GM19395 (cell line): ENCODE measurements at regions not wholly inside any gene's neighbourhood (a gene's known extent, or its start where the extent isn't known, plus 50 kb on each side); places are given as distances from the start of the nearest gene placed in this dataset.

Source experiments
- ATAC-seq: cut with Tn5 transposase; IDR thresholded peaks from one replicate; pipeline ENCODE4 v1.9.1; 2021; ENCODE audit warnings: mild to moderate bottlenecking, moderate library complexity; ENCODE audit not compliant: unreplicated experiment

DNA sequence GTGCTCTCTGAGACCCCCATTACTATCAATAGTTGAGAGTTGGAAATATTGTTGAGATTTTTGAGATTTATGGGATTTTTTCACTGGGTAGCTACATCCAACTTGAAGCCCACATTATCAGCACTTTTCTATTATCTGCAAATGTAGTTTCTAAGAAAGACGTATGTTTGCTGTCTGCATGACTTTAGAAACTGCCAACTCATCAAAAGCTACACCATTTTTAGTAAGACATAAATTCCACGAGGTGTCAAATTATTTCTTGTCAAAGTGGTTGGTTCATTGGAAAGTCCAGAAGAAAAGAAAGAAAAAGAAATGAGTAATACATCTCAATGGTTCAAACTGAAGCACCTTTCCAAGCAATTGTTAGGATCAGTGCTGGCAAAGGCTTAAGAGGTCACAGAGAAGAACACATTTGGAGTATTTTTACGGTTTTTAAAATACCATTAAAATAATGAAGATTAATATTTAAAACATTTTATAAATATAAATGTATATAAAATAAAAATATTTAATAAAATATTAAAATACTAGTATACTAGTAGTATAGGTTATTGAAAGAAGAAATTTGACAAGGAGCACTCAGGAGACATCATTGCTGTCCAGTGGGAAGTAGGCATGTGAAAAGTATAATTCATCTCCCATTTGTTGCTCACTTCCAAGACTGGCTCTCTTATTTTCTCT, 463.5 kb downstream of the TAFA4 start:
- no peak for ATAC-seq

DNA sequence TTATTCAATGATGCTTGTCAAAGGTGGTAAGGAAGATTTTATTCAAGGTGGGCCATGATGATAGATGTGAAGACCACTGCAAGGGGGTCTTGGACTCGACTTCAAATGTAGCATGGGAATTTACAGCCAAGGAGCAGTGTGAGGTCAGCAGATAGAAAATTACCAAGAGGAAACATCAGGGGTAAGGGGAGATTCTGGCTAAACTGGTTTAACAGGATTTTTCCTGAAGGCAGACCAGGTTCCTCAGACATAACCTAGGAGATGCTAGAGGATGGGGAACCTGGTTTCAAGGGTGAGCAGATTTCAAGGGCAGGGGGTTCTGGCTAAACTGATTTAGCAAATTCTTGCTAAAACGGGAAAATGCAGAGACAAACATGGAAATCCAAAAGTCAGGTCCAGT, 464.9 kb downstream of the TAFA4 start:
- ATAC-seq = no peak

DNA sequence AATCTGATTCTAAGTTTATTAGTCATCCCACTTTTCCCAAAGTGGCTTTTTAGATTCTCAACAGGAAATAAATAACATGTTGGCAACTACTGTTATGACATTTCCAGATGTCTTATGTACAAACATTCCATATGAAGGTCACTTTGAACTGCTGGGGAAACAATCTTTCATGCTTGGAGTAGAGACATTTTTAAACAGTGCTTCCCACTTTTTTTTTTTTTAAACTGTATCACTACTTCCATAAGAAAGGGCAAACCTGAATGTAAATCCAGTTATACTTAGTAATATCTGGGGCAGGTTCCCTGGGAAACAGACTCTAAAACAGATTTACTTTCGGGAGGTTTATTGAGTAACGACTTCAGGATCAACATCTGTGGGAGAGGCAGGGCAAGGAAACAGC, 473.8 kb downstream of the TAFA4 start:
- ATAC-seq = no peak

DNA sequence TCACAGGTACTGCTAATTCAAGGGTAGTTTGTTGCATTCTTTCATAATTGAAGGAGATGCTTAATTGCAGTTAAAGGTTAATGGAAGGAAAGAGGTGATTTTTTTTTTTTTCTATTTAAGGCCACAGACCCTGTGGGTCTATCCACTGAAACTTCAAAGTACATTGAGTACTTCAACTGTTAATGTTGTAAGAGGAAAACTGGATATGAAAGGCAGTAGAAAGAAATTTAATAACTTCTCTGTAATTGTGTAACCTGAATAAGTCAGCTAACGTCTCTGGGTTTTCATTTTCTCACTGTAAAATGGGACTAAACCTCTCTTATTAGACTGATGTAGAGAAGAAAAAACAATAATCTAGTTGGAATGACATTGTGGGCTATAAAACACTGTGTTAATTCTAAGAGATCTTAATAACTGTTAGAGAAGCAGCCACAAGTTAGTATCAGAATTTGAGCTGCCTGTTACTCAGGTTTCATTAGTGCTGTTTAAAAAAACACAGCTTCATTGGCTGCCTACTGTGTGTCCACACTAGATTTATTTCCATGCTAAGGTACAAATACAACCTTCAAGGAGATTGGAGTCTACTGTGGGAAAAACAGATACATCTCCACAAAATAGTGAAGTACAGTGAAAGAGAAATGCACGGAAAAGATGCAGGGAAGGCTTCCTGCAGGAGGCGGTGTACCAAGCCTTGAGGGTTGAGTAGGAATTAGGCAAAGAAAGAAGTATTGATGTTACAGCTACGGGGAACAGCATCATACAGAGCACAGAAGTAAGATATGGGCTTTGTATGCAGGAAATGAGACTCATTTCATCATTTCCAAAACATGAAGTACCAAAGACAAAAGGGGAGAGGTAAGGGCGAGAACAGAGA, 483.6 kb downstream of the TAFA4 start:
- no peak for ATAC-seq

DNA sequence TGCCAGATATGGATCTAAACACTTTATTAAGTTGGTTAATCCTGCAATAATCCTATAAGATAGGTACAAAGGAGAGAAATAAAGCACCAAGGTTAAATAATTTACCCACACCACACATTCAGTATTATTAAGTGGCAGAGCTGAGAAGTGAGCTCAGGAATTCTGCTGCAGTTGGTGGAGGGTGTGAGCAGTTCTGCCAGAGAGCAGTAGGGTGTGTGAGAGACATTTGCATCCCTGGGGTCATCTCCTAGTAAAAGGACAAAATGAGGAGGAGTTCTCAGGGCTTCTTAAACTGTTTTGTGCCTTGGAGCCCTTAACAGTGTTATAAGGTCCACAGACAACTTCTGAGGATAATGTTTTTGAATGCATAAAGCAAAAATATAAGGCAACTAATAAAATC, 484.5 kb downstream of the TAFA4 start:
- ATAC-seq = no peak

DNA sequence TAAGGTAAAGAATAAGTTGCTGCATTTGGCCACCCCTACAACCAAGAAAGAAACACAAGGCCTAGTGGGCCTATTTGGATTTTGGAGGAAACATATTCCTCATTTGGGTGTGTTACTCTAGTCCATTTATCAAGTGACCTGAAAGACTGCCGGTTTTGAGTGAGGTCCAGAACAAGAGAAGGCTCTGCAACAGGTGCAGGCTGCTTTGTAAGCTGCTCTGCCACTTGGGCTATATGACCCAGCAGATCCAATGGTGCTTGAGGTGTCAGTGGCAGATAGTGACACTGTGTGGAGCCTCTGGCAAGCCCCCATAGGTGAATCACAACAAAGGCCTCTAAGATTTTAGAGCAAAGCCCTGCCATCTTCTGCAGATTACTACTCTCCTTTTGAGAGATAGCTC, 491.3 kb downstream of the TAFA4 start:
- ATAC-seq = no peak

DNA sequence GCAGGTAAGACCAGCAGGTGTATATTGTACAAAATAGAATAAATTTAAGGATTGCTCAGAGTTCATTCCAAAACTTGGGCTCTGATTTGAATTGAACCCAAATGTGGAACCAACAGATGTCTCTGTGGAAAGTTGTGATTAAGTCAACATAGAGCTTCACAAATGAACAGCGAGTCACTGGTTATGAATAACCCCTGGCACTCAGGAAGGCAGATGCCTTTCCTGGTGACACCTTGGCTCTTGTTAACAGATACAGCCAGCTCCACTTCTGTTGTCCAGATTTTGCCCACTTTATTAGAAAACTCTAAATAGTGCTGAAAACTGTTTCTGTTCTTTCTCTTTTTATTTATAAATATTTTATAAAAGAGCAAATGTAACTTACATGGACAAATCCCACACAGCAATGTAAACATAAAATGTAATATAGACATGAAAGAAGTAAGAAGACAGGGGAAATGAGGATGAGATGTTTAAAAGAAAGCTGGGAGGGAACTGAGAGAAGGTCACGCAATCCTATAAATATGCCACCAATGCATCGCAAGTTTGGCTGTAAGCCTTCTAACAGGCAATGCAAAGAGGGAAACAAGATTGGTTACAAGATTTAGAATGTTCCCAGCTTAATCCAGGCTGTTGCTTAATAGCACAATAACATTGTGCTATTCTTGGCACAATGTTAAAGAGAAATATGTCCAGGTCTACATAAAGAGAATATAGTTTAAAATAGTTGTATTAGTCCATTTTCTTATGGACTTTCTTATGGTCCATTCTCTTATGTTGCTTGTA, 495.5 kb downstream of the TAFA4 start:
- ATAC-seq = no peak

DNA sequence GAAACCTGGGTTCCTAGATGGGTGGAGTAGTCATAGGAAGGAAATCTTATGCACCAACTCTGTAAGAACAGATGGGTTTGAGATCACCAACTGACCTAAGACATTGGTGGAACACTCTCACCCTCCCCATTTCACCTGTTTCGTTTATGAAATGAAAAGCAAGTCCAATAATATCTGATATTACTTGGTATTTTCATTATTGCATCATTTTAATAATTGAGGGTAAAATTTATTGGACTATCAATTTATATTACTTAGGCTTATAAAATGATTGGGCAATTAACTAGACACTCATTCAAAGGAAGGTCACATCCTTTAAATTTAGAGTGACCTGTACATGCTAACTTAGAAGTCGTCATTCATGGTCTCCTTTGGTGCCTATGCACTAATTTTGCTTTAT, 503.9 kb downstream of the TAFA4 start:
- ATAC-seq = no peak

DNA sequence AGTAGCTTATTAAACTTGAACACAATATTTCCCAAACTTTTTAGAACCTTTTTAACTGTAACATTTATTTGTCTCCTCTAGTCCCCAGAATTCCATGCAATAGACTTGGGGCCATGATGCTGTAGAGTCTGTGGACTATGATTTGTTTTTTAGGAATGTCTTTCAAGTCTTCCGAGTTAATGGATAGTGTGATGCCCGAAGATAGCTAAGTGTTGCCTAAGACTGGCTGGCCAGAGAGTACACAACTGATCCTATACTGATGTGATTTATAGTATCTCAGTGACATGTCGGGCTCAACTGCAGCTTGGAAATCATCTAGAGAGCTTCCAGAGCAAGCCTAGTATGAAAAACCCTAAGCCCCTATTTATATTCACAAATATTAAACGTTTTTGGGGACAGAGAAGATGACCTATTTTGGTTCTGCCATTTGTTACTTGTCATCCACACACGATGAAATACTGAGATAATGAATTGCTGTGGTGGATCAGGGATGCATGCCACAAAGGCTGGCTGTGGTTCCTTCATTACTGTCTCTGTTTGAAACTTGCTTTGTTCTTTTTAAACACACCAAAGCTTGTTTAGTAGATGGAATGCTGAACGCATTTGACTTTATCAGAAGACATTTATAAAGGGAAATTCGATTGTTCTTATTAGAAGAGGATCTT, 507.4 kb downstream of the TAFA4 start:
- ATAC-seq = no peak

DNA sequence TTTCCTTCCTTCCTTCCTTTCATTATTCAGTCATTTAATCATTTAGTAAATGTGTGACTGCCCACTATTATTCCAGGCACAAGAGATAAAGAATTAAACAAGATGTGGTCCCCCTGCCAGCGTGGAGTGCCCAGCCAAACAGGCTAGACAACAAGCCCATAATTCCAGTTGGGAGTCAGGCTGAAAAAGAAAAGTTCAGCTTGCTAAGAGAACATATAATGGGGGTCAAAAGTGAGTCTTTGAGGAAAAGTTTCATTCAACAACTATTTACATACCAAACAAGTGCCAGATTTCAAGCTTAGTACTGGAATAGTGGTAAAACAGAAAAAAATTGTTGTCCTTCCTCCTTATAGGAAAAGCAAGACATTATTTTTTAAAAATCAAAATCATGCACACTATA, 523.7 kb downstream of the TAFA4 start:
- ATAC-seq = no peak

DNA sequence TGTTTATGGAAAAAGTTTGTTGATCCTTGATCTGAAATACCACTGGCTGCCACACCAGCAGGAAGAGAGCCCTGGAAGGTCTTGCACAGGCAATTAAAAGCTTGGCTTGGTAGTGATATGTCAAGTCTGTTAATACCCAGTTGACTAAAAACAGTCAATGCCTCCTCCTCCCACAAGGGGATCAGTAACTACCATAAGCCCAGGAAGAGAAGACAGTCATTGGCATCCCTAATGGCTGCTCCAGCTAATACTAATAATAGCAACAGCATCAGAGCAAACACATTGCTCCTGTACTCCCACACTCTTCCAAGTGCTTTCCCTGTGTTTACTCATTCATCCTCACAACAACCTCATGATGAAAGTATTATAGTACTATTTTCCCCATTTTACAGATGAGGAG, 528.6 kb downstream of the TAFA4 start:
- ATAC-seq = no peak

DNA sequence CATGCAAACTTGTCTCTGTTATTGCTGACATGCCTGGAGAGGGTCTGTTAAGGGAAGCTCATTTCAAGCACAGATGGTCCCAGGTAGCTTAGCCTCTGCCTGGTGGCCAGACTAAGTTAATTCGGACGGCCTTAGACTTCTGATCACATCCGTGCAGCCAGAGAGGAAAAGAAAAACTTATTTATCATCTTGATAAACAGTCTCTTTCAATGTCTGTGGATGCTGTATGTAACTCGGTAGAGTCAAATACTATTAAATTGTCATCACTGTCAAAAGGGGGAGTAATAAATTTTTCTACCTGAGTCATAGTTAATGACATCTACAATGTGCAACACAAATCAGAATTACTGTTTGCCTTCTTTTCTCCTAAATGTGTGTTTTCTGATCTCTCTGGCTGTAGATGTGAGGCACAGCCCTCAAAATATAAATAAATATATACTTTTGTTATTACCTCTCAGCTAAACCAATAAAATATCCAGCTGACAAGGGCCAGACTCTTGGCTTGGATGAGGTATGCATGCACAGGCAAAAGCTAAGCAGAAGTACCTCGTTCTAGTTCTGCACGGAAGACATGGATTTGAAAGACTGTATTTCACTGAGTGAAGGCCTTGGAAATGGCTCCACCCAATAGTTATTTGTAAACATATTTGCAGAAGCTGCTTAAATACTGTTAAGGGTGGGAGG, 530.0 kb downstream of the TAFA4 start:
- no peak for ATAC-seq

DNA sequence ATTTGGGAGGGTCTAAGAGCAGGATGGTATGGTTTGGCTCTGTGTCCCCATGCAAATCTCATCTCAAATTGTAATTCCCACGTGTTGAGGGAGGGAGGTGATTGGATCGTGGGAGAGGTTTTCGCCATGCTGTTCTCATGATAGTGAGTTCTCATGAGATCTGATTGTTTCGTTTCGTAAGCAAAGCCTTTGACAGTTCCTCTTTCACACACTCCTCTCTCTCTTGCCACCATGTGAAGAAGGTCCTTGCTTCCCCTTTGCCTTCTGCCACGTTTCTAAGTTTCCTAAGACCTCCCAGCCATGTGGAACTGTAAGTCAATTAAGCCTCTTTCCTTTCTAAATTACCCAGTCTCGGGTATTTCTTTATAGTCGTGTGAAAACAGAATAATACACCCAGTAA, 553.7 kb downstream of the TAFA4 start:
- ATAC-seq = no peak

DNA sequence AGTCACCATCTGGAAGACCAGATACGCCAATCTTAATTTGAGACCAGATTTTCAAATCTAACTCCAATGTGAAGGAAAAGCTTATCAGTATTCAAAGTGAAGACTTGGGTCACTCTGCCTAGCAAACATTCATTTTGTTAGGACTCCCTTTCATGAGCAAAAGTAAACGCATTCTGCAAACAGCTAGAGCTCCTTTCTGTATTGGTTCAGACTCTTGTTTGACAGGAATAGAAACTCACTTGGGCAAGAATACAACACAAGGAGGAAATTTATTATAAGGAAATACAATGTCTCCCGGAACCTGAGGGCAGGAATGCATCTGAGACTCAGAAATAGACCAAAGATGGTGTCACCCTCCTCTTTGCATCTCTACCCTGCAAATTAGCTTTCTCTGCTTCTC, 558.6 kb downstream of the TAFA4 start:
- ATAC-seq = no peak

DNA sequence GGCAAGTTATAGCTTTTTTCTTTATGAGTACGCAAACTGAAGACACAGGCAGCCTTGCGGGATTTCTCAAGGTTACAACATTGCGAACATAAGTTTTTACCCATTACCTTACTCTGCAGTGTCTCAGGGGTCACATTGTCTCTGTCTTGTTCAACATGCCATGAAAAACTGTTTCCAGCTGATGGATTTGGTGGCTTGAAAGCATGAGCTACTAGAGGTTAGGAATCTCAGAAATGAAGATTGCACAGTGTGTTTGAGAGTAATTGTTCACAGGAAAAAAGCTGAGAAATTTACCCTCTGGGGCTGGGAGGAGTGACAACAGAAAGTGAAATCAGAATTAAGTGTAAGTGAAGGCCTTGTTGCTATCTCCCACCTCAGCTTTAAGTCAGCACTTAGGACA, 568.6 kb downstream of the TAFA4 start:
- no peak for ATAC-seq

DNA sequence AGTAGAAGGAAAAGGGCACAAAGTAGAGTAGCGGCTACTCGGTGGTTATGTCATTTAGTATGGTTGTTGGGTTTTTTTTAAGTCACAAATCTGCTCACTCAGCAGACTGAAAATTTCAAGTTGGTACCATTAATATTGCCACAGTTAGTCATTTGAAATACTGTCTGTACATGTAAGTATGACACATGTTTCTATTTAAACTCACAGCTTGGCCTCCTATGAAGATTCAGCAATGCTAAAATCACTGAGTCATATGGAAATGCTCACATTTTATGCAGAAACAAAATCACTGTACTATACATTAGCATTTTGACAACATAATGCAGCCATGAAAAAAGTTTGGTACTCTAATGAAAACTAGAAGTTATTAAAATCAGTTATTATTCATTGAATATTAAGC, 571.9 kb downstream of the TAFA4 start:
- no peak for ATAC-seq

DNA sequence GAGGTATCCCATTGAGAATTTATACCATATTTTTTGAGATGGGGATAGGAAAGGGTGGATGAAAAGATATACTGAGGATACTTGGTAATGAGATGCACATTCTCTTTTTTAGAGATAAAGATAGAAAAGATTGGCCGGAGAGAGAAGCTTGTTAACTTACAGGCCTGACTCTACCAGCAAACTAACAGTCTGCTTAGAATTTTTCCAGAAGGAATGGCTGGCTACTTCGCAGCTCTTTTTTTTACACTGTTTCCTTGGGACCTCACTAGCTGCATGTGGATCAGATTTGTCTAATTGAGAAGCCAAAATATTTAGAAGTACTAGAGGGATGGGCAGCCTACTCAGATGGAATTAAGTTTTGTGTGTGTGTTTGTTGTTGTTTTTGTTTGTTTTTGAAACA, 586.6 kb downstream of the TAFA4 start:
- no peak for ATAC-seq

DNA sequence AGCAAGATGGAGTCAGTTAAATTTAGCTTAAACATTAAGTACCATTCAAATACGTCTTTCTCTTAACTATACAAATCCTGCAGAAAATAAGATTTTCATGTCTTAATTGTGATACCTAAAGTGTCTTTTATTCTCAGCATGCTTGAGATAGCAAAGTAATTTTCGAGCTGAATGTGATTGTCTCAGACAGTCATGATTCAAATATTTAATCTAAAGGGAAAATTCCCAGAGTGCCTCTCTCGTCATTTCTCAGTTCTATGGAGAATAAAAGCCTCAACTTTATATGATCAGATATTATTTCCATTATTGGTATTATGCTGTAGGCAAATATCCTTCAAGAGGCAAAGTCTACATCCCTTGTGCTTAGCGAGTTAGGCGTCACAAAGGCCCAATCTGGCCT, 589.9 kb downstream of the TAFA4 start:
- ATAC-seq = no peak

DNA sequence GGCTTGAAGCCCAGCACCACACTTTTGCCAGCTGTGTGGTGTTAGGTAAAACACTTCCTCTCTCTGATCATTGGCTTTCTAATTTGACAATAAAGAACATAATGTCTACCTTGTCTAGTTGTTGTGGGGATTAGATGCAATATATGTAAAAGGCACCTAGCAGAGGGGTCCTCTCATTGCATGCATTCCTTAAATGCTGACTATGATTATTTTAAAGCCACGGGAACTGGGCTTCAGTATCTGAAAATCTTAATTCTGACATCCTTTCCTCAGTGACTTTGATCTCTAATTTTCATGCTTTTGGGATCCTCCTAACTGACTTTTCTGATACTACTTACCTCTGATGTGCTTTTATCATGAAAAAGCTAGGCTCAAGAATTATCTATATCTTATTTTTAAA, 596.3 kb downstream of the TAFA4 start:
- no peak for ATAC-seq

DNA sequence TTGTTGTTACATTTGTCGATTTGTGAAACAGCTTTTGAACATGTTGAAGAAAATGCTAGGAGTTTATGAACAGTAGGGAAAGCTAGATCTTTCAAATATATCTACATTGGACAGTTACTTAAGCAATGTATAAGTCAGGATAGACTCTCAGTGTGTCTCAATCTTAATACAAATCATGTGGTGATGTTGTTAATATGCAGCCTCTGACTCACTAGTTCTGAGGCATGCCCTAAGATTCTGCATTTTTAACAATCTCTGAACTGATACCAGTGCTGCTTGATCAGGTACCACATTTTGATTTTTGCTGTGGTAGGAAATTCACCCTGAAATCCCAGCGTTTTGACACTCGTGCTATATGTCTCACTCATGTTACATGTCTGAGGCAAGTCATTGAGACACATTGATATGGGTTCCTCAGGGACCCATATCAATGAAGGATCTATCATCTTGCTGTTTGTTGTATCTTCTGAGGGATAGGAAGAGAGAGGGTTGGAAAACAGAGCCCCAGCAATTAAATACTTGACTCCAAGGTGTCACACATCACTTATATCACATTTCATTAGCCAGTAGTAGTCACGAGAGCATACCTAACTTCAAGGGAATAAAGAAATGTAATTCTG, 597.9 kb downstream of the TAFA4 start:
- no peak for ATAC-seq
